Stimulated activated naive B cell treated with anti-CD40 and anti-IgM and Interleukin-4, amounts not matched to agents 10 μg/mL and 1 μg/mL and 100 μg/mL, for 72 hours (primary cell): ENCODE measurements at regions not wholly inside any gene's neighbourhood (a gene's known extent, or its start where the extent isn't known, plus 50 kb on each side); places are given as distances from the start of the nearest gene placed in this dataset.

Source experiments
- ATAC-seq, 2 donors: fragments of 150-1000 bp; cut with Tn5 transposase; replicated peaks; 2 replicates each; pipeline ENCODE4 v1.10.0; 2021; ENCODE audit warnings: moderate library complexity in 1 of 2
- DNase-seq: peaks from one replicate; pipeline ENCODE4 v3.0.0; 2021
- H3K27ac Mint-ChIP-seq: one replicate; pipeline ENCODE4 v1.8.0; 2022; ENCODE audit warnings: mild to moderate bottlenecking, mixed read lengths
- H3K27me3 Mint-ChIP-seq, 2 donors: one replicate each; pipeline ENCODE4 v1.8.0; 2022; ENCODE audit warnings: mixed read lengths in 2 of 2
- H3K36me3 Mint-ChIP-seq, 2 donors: one replicate each; pipeline ENCODE4 v1.8.0; 2022; ENCODE audit warnings: mixed read lengths in 2 of 2, mild to moderate bottlenecking in 1 of 2
- H3K4me1 Mint-ChIP-seq, 2 donors: one replicate each; pipeline ENCODE4 v1.8.0; 2022; ENCODE audit warnings: mixed read lengths in 2 of 2, mild to moderate bottlenecking in 1 of 2
- H3K4me3 Mint-ChIP-seq, 2 donors: one replicate each; pipeline ENCODE4 v1.8.0; 2022; ENCODE audit warnings: mild to moderate bottlenecking in 2 of 2, mixed read lengths in 2 of 2, moderate library complexity in 1 of 2
- H3K9me3 Mint-ChIP-seq, 2 donors: one replicate each; pipeline ENCODE4 v1.8.0; 2022; ENCODE audit warnings: mixed read lengths in 2 of 2, mild to moderate bottlenecking in 1 of 2

DNA sequence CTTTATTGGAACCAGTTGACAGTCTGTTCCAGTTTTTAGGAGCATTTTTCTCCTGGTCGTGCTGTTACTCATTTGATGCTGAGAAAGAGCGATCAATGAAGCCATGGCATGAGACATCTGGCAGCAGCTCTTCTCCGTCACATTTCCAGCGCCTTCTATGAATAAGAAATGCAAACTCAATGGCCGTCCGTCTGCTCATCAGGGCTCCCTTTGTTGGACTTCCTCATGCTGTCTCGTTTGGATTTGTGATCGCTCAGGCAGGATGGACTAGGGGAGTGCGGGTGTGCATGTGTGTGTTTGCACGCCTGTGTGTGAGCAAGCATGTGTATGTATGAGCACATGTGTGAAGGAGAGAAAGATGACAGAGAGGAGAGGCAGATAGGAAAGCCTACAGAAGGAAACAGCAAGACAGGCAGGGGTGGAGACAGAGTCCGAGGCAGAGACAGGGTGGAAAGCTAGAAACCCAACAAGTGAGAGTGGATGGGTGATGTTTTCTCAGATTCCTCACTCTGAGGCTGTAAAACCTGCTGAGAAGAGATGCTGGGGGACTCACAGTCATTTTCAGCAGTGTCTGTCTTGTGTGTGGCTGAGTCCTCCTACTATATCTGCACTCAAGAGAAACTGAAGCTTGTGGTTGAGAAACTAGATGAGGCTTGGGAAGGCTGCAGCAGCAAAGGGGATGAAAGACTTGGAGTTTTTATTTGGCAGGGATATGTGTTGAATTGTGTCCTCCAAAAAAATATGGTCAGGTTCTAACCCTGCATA lies 56.0 kb upstream of the CLMP start:
- ATAC-seq (no peak), DNase-seq (no peak)
- peaks cover 2 to 8% of the 10 kb centered on the region in 2 donors for H3K4me1 Mint-ChIP-seq
- peaks cover 5 to 11% of the 10 kb centered on the region in 2 donors for H3K27me3 Mint-ChIP-seq
- H3K27ac Mint-ChIP-seq, result no peak overlapping the region
- no peaks in the 10 kb centered on the region for H3K9me3 Mint-ChIP-seq
- H3K36me3 Mint-ChIP-seq, result no peaks in the 10 kb centered on the region
- no peak overlapping the region for H3K4me3 Mint-ChIP-seq

DNA sequence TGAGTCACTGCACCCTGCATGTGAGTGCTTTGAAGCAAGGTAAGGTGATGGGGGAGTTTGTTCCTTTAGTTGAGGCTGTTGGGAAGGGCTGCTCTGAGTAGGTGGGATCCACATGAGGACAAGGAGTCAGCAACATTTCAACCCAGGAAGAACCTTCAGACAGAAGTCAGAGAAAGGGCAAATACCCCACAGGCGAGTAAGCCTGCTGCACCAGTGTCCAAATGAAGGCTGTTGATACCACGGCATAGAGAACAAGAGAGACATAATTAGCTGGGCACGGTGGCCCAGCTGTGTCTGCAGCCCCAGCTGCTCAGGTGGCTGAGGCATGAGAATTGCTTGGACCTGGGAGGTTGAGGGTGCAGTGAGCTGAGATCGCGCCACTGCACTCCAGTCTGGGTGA lies 54.3 kb upstream of the CLMP start:
- peaks cover 5 to 11% of the 10 kb centered on the region in 2 donors for H3K27me3 Mint-ChIP-seq
- no peak overlapping the region for H3K27ac Mint-ChIP-seq
- H3K9me3 Mint-ChIP-seq, result no peaks in the 10 kb centered on the region
- no peak overlapping the region for H3K4me3 Mint-ChIP-seq
- no peaks in the 10 kb centered on the region for H3K36me3 Mint-ChIP-seq
- peaks cover 2 to 8% of the 10 kb centered on the region in 2 donors for H3K4me1 Mint-ChIP-seq
- ATAC-seq, result no peak
- no peak for DNase-seq

- Mint-ChIP-seq H3K27ac (no peak overlapping the region), H3K4me3 (no peak overlapping the region), H3K9me3 (no peaks in the 10 kb centered on the region), H3K27me3 (peaks cover 5 to 11% of the 10 kb centered on the region in 2 donors), H3K4me1 (peaks cover 2 to 8% of the 10 kb centered on the region in 2 donors), H3K36me3 (no peaks in the 10 kb centered on the region)
- DNase-seq, result no peak
- no peak for ATAC-seq
Observed at GRCh38 chr11:123247813-123248379, 52.8 kb upstream of the CLMP start.

GRCh38 chr11:123247496-123247799 lies 52.4 kb upstream of the CLMP start:
- no peaks in the 10 kb centered on the region for H3K9me3 Mint-ChIP-seq
- H3K36me3 Mint-ChIP-seq, result no peaks in the 10 kb centered on the region
- H3K27ac Mint-ChIP-seq, result no peak overlapping the region
- H3K4me1 Mint-ChIP-seq, result peaks cover 2 to 8% of the 10 kb centered on the region in 2 donors
- DNase-seq (no peak), ATAC-seq (no peak)
- no peak overlapping the region for H3K4me3 Mint-ChIP-seq
- H3K27me3 Mint-ChIP-seq, result peaks cover 5 to 11% of the 10 kb centered on the region in 2 donors

DNA sequence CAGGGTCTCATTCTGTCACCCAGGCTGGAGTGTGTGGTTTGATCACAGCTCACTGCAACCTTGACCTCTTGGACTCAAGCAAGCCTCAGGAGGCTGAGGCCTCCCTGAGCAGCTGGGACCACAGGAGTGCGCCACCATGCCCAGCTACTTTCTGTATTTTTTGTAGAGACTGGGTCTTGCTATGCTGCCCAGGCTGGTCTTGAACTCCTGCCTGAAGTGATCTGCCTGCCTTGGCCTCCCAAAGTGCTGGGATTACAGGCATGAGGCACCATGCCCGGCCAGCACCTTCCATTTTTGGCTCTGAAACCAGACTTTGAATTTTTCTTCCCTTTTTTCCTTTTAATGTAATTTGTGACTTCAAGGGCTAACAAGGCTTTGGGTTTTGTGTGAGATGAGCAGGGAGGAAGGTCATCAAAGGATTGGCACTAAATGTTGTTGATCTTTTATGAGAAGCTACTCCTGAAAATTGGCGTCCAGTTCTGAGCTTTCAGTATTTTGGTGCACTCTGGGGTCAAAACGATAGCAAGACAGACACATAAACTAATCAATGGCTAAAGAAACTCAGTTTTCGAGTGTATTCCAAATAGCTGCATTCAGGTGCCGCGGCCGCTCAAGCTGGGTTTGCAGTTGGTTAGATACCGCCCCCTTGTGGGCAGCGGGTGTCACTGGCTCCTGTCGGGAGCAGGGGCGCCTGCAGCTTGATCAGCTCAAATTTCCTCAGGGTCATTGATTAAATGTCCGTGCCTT lies 51.9 kb upstream of the CLMP start:
- H3K27ac Mint-ChIP-seq, result no peak overlapping the region
- peaks cover 5 to 11% of the 10 kb centered on the region in 2 donors for H3K27me3 Mint-ChIP-seq
- peak; percentile 52 for DNase-seq
- no peak overlapping the region for H3K4me3 Mint-ChIP-seq
- no peaks in the 10 kb centered on the region for H3K36me3 Mint-ChIP-seq
- peaks cover 2 to 8% of the 10 kb centered on the region in 2 donors for H3K4me1 Mint-ChIP-seq
- peak; percentile 86 to 87 for ATAC-seq
- no peaks in the 10 kb centered on the region for H3K9me3 Mint-ChIP-seq

DNA sequence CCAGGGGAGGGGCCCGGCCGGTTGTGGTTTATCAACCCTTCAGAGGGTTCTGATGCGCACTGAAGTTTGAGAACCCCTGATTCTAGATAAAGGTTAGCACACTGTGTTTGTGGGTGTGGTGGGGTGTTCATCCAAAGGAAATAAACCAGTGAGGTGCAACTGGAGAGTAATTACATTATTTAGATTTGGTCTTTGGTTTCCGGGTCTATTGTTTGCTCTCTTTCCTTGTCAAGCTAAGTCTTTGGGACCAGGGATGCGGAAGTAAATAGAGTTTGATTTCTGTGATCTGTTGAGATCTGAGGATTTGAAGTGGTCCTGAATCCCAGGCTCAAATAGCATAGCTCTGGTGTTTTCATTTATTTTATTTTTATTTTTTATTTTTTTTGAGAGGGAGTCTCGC lies 50.5 kb upstream of the CLMP start:
- Mint-ChIP-seq H3K4me1 (peaks cover 2 to 8% of the 10 kb centered on the region in 2 donors), H3K27me3 (peaks cover 5 to 18% of the 10 kb centered on the region in 2 donors), H3K36me3 (no peaks in the 10 kb centered on the region), H3K9me3 (no peaks in the 10 kb centered on the region), H3K4me3 (no peak overlapping the region), H3K27ac (no peak overlapping the region)
- ATAC-seq (no peak), DNase-seq (no peak)
